Fibroblast of mammary gland (primary cell): ENCODE measurements at regions not wholly inside any gene's neighbourhood (a gene's known extent, or its start where the extent isn't known, plus 50 kb on each side); places are given as distances from the start of the nearest gene placed in this dataset.

Experiments used
- DNase-seq: peaks from one replicate; pipeline ENCODE4 v3.0.0-alpha.2; 2010; ENCODE audit warnings: low read depth
- H3K4me3 ChIP-seq: 2 replicates; pipeline ENCODE4 v1.5.1; 2011; ENCODE audit warnings: low read depth, mild to moderate bottlenecking, low read length, moderate library complexity; ENCODE audit not compliant: control insufficient read depth
- CTCF ChIP-seq: conservative IDR thresholded peaks from 2 replicates; pipeline ENCODE4 v1.5.1; 2011; ENCODE audit warnings: low read depth, low read length, inconsistent platforms; ENCODE audit not compliant: control insufficient read depth, insufficient read depth

- DNase-seq, result no peak
- no peak overlapping the region for H3K4me3 ChIP-seq
- TF ChIP-seq CTCF, result no peak
Measured at GRCh38 chr20:48171626-48172356, 386.5 kb upstream of the SULF2 start.

DNA sequence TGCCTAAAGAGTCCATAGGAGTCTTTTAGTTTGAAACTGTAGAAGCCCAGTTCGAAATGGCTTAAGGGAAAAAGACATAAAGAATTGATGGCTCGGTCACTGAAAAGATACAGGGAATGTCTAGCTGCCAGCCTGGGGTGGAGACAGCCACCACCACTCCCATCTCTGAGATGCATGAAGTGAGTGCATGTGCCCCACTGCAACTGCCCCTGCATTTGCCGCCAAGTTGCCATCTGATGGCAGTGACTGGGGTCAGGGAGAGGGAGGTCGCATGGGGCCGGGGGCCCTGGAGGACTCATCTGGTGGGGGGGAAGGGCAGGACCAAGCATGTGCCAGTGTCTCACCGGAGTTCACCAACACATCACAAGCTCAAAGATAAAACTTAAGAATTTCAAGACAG, 385.8 kb upstream of the SULF2 start:
- no peak for DNase-seq
- H3K4me3 ChIP-seq, result no peak overlapping the region
- no peak for TF ChIP-seq CTCF

- TF ChIP-seq CTCF, result no peak
- DNase-seq, result no peak
- H3K4me3 ChIP-seq, result no peak overlapping the region
Measured at GRCh38 chr20:48170625-48171024, 385.3 kb upstream of the SULF2 start.

- no peak for TF ChIP-seq CTCF
- no peak overlapping the region for H3K4me3 ChIP-seq
- no peak for DNase-seq
Measured at GRCh38 chr20:48169650-48170225, 384.5 kb upstream of the SULF2 start.

GRCh38 chr20:48166082-48166835, 381.0 kb upstream of the SULF2 start:
- no peak for TF ChIP-seq CTCF
- H3K4me3 ChIP-seq, result no peak overlapping the region
- DNase-seq, result no peak

DNA sequence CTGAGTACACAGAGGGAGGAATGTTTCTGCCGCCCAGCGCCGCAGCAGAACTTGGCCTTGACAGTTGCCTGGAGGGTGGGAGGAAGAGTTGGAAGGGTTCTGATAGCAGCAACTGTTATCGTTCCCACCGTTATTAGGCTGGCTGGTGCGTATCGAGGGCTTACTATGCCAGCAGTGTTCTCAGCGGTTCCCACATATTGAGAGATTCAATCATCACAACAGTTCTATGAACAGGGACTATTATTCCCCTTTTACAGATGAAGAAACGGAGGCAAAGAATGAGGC, 380.1 kb upstream of the SULF2 start:
- no peak for DNase-seq
- no peak for TF ChIP-seq CTCF
- H3K4me3 ChIP-seq, result no peak overlapping the region
